Fibroblast of lung (primary cell): ENCODE measurements at regions not wholly inside any gene's neighbourhood (a gene's known extent, or its start where the extent isn't known, plus 50 kb on each side); places are given as distances from the start of the nearest gene placed in this dataset.

Source experiments
- EZH2 ChIP-seq: IDR thresholded peaks from 2 replicates; pipeline ENCODE4 v1.5.1; 2012; ENCODE audit warnings: low read length, control low read depth, mild to moderate bottlenecking; ENCODE audit errors: missing control alignments
- TF ChIP-seq, protein P1 (sequence below), 2 donors: IDR thresholded peaks in 1 of 2; conservative IDR thresholded peaks in 1 of 2; 1 replicate in 1 of 2; 2 replicates in 1 of 2; pipeline ENCODE4 v1.5.1; 2011 to 2012; ENCODE audit warnings: low read length in 2 of 2, control low read depth in 1 of 2, inconsistent platforms in 1 of 2, low read depth in 1 of 2, mild to moderate bottlenecking in 1 of 2

DNA sequence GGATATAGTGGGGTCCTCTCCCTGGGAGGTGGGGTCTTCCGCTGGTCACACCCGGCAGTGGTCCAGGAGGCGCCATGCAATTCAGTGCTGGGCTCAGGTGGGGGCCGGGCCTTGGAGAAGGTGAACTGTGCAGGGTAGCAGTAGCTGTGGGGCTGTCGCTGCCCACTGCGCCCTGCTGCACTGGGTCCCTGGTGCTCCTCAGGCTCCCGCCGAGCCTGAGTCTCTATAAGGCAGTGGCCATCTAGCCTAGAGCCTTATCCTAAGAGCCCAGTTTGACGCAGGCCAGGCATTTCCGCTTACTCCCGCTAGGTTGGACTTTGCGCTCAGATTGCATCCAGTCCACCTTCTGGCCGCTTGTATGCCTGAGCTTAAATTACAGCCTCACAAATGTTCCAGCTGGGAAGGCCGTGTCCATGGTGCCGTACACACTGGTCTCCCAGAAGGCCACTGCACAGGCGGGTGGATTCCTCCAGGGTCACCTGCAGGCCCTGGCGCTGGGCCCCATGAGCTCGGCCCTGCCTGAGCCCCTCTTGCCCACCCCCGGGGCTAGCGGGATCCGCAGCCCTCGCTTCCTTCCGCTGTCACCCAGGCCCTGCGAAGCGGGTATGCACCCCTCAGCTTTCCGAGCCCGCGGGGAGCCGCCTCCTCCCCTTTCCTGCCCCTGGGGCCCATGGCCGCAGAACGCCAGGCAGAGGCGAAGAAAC is 1762.2 kb downstream of the TP53TG3F start:
- TF ChIP-seq, protein P1, sequence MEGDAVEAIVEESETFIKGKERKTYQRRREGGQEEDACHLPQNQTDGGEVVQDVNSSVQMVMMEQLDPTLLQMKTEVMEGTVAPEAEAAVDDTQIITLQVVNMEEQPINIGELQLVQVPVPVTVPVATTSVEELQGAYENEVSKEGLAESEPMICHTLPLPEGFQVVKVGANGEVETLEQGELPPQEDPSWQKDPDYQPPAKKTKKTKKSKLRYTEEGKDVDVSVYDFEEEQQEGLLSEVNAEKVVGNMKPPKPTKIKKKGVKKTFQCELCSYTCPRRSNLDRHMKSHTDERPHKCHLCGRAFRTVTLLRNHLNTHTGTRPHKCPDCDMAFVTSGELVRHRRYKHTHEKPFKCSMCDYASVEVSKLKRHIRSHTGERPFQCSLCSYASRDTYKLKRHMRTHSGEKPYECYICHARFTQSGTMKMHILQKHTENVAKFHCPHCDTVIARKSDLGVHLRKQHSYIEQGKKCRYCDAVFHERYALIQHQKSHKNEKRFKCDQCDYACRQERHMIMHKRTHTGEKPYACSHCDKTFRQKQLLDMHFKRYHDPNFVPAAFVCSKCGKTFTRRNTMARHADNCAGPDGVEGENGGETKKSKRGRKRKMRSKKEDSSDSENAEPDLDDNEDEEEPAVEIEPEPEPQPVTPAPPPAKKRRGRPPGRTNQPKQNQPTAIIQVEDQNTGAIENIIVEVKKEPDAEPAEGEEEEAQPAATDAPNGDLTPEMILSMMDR (conservative IDR thresholded peaks at IDR 0.05 in 1 of 2, IDR thresholded peaks at IDR 0.05 in 1 of 2; ENCODE audit: low read depth in 1 of 2, low read length in 2 of 2): no peak
- TF ChIP-seq EZH2: no peak
